D721Med (cell line): ENCODE measurements at regions not wholly inside any gene's neighbourhood (a gene's known extent, or its start where the extent isn't known, plus 50 kb on each side); places are given as distances from the start of the nearest gene placed in this dataset.

Experiments used
- DNase-seq: peaks from one replicate; pipeline ENCODE4 v3.0.0; 2011; ENCODE audit warnings: low spot score; ENCODE audit not compliant: insufficient read length
- FAIRE-seq: peaks from 2 replicates; lab custom pipeline; 2011; peaks lifted over from hg19 to GRCh38; lab: Jason Lieb, UNC
- TF ChIP-seq, protein P1 (sequence below): IDR thresholded peaks from 2 replicates; pipeline ENCODE4 v1.5.1; 2012; ENCODE audit warnings: mild to moderate bottlenecking, control low read depth; ENCODE audit not compliant: insufficient read depth; ENCODE audit errors: missing control alignments

DNA sequence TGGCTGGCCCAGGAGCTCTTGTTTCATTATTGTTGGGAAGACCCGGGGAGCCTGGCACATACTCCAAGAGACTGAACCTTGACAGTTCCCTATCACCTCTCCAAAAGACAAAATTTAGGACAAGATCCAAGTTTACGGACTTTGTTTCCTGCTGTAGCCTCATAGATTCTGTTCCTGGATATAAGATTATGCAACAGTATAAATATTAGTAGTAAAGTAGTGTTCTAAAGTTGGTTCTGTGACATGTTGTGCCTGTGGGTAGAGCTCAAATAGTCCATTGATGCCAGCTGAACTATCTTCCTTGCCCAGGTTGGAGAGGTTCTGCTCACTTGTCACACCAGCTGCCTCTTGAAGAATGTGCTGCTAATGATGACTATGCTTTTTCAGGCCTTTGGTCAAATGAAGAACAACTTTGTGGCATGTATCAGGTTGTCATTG is 430.2 kb downstream of the DMAC1 start:
- FAIRE-seq (no peak), DNase-seq (no peak)
- TF ChIP-seq, protein P1, sequence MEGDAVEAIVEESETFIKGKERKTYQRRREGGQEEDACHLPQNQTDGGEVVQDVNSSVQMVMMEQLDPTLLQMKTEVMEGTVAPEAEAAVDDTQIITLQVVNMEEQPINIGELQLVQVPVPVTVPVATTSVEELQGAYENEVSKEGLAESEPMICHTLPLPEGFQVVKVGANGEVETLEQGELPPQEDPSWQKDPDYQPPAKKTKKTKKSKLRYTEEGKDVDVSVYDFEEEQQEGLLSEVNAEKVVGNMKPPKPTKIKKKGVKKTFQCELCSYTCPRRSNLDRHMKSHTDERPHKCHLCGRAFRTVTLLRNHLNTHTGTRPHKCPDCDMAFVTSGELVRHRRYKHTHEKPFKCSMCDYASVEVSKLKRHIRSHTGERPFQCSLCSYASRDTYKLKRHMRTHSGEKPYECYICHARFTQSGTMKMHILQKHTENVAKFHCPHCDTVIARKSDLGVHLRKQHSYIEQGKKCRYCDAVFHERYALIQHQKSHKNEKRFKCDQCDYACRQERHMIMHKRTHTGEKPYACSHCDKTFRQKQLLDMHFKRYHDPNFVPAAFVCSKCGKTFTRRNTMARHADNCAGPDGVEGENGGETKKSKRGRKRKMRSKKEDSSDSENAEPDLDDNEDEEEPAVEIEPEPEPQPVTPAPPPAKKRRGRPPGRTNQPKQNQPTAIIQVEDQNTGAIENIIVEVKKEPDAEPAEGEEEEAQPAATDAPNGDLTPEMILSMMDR = no peak

DNA sequence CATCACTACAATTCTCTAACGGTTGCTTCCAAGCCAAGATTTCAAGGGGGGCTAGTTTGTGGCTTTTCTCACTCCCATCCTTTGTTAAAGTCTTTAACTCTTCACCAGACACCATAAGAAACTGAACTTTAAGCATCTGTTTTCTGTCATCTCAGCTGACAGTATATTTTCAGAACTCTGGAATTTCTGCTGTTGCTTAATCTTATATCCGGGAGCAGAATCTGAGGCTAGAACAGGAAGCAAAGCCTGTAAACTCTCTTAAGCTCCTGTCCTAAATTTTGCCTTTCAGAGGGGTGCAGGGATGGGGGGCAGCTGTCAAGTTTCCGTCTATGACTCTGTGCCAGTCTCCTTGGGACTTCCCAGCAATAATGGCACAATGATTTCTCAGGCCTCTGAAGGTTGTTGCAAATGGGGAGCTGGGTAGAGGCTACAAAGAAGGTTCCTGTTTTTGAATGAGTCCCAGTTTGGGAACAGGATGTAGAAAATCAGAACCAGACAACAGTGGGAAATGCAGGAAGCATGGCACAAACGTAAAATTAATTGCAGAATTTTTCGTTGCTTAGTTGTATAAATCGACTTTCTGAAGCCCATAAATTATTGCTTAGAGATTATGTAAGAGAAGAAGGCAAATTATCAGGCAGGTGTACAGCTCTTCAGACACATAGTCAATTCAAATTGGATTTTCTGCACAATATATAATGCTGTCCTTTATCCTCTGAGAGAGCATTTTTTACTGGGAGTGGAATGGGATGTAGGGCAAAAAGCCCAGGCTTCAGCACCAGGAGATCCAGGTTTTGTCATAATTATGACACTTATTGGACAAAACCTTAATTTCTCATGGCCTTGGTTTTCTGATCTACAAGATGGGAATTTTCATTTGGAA is 430.9 kb downstream of the DMAC1 start:
- DNase-seq (no peak), FAIRE-seq (no peak)
- TF ChIP-seq, protein P1 = no peak

DNA sequence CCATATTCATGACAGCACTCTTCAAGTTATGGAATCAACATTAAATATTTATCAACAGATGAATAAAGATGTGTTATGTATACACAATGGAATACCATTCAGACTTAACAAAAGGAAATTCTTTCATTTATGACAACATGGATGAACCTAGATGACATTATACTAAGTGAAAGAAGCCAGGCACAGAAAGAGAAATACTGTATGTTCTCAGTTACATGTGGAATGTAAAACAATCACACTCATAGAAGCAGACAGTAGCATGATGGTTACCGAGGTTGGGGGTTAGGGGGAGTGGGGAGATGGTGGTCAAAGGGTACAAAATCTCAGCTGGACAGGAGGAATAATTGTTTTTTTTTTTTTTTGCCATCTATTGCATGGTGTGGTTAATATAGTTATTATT is 431.9 kb downstream of the DMAC1 start:
- DNase-seq (no peak), FAIRE-seq (no peak)
- TF ChIP-seq, protein P1 = no peak

GRCh38 chr9:7366121-7366520 is 433.5 kb downstream of the DMAC1 start:
- FAIRE-seq = no peak
- DNase-seq = no peak
- TF ChIP-seq, protein P1 = no peak

- TF ChIP-seq, protein P1 = no peak
- DNase-seq = peak; percentile 24
- FAIRE-seq = no peak
These were observed 435.7 kb downstream of the DMAC1 start for GRCh38 chr9:7363777-7364477.

GRCh38 chr9:7360513-7360912 is 439.1 kb downstream of the DMAC1 start:
- DNase-seq (no peak), FAIRE-seq (no peak)
- TF ChIP-seq, protein P1 = no peak
